ENCODE measurements at regions not wholly inside any gene's neighbourhood (a gene's known extent, or its start where the extent isn't known, plus 50 kb on each side); places are given as distances from the start of the nearest gene placed in this dataset.
A peak's percentile ranks its signal among the peaks of the same experiment; 100 is the strongest.

GRCh38 chr1:195197116-195197515, 1411.1 kb downstream of the KCNT2 start:
- no TSS peak for BruUV-seq (replicated peaks)
- H3K9me3 ChIP-seq (ENCODE audit: insufficient read depth, low read depth) = no peaks in the 10 kb centered on the region
- no peak overlapping the region for H3K4me3 ChIP-seq
- H4K20me1 ChIP-seq (ENCODE audit: insufficient read depth) = no peaks in the 10 kb centered on the region
- no peak for DNase-seq
- H3K27ac ChIP-seq = no peak overlapping the region
- no peak overlapping the region for H2AFZ ChIP-seq
- POLR2A ChIA-PET (ENCODE audit: unreplicated experiment) = no interaction called here
- no peaks in the 10 kb centered on the region for H3K79me2 ChIP-seq (ENCODE audit: low read depth)
- intact Hi-C loops (cut with micrococcal nuclease; ENCODE audit: unreplicated experiment) = no loop called here
- no peaks in the 10 kb centered on the region for H3K9me2 ChIP-seq (ENCODE audit: insufficient read depth)
- no peaks in the 10 kb centered on the region for H3K36me3 ChIP-seq (ENCODE audit: low read depth)
- H3K27me3 ChIP-seq (ENCODE audit: insufficient read depth, low read depth) = no peaks in the 10 kb centered on the region
- H3K4me2 ChIP-seq = no peak overlapping the region
- TF ChIP-seq EZH2 (IDR thresholded peaks at IDR 0.05; ENCODE audit: low read depth) (no peak), CTCF (conservative IDR thresholded peaks at IDR 0.05) (no peak)
- no peaks in the 10 kb centered on the region for H3F3A ChIP-seq (ENCODE audit: insufficient read depth, low read depth)
- H3K4me1 ChIP-seq (replicated peaks; ENCODE audit: insufficient read depth) = no peaks in the 10 kb centered on the region
- CTCF ChIA-PET = no interaction called here

DNA sequence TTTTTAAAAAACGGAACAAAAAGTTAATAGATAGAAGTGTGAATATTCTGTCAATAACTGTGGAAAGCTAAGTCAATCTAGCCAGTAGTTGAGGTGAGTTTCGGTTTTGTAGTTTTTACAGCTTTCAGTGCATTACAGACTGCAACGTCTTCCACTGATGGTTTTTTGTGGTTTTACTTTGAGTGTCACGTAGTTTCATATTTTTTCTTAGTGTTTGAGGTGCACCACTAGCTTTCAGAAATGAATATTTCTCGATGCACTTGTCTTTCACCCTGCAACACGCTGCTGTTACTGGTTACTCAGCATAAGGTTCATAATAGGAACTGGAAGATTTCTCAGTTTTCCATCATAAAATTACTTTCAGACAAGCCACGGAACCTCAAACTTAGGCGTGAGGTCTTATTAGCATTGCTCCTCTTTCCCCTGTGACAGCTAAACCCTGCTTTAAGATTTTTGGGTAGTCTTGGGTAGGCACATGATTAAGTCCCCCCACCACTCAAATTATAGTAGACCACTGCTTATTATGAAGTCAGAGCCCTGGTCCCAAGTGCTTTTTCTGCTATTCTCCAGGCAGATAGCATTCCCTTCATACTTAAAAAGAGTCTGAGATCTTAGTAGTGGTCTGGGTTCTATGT, 1412.7 kb downstream of the KCNT2 start:
- no peak for TF ChIP-seq EZH2 (IDR thresholded peaks at IDR 0.05; ENCODE audit: low read depth)
- no peak for TF ChIP-seq CTCF (conservative IDR thresholded peaks at IDR 0.05)
- no peaks in the 10 kb centered on the region for H3K9me3 ChIP-seq (ENCODE audit: insufficient read depth, low read depth)
- H3K36me3 ChIP-seq (ENCODE audit: low read depth) = no peaks in the 10 kb centered on the region
- no peak for DNase-seq
- no peak overlapping the region for H3K27ac ChIP-seq
- H3K4me3 ChIP-seq = no peak overlapping the region
- H4K20me1 ChIP-seq (ENCODE audit: insufficient read depth) = no peaks in the 10 kb centered on the region
- H3K27me3 ChIP-seq (ENCODE audit: insufficient read depth, low read depth) = no peaks in the 10 kb centered on the region
- POLR2A ChIA-PET (ENCODE audit: unreplicated experiment) = no interaction called here
- H2AFZ ChIP-seq = peak overlapping the region; percentile 64; the same call in 1 of the 2 replicates
- H3K4me2 ChIP-seq = 0 out of 2 replicates have a peak overlapping the region, but pooled peaks have one; percentile 24
- H3K9me2 ChIP-seq (ENCODE audit: insufficient read depth) = no peaks in the 10 kb centered on the region
- CTCF ChIA-PET = no interaction called here
- intact Hi-C loops (cut with micrococcal nuclease; ENCODE audit: unreplicated experiment) = no loop called here
- no peaks in the 10 kb centered on the region for H3K4me1 ChIP-seq (replicated peaks; ENCODE audit: insufficient read depth)
- BruUV-seq (replicated peaks) = no TSS peak
- no peaks in the 10 kb centered on the region for H3F3A ChIP-seq (ENCODE audit: insufficient read depth, low read depth)
- H3K79me2 ChIP-seq (ENCODE audit: low read depth) = no peaks in the 10 kb centered on the region

- H2AFZ ChIP-seq = no peak overlapping the region
- H3K9me3 ChIP-seq (ENCODE audit: insufficient read depth, low read depth) = no peaks in the 10 kb centered on the region
- intact Hi-C loops (cut with micrococcal nuclease; ENCODE audit: unreplicated experiment) = no loop called here
- H3K36me3 ChIP-seq (ENCODE audit: low read depth) = no peaks in the 10 kb centered on the region
- H3K27me3 ChIP-seq (ENCODE audit: insufficient read depth, low read depth) = no peaks in the 10 kb centered on the region
- DNase-seq = no peak
- no peak overlapping the region for H3K4me2 ChIP-seq
- no peak for TF ChIP-seq EZH2 (IDR thresholded peaks at IDR 0.05; ENCODE audit: low read depth)
- TF ChIP-seq CTCF (conservative IDR thresholded peaks at IDR 0.05) = no peak
- no peaks in the 10 kb centered on the region for H4K20me1 ChIP-seq (ENCODE audit: insufficient read depth)
- H3K27ac ChIP-seq = no peak overlapping the region
- no peak overlapping the region for H3K4me3 ChIP-seq
- ChIA-PET CTCF (no interaction called here), POLR2A (ENCODE audit: unreplicated experiment) (no interaction called here)
- no peaks in the 10 kb centered on the region for H3K79me2 ChIP-seq (ENCODE audit: low read depth)
- no peaks in the 10 kb centered on the region for H3K9me2 ChIP-seq (ENCODE audit: insufficient read depth)
- H3F3A ChIP-seq (ENCODE audit: insufficient read depth, low read depth) = no peaks in the 10 kb centered on the region
- no peaks in the 10 kb centered on the region for H3K4me1 ChIP-seq (replicated peaks; ENCODE audit: insufficient read depth)
- no TSS peak for BruUV-seq (replicated peaks)
These were observed 1415.1 kb downstream of the KCNT2 start for GRCh38 chr1:195193134-195193533.

Measured in PC-9 (cell line).